GM23248 (cell line): ENCODE measurements at regions not wholly inside any gene's neighbourhood (a gene's known extent, or its start where the extent isn't known, plus 50 kb on each side); places are given as distances from the start of the nearest gene placed in this dataset.

Source experiments
- EZH2 ChIP-seq: fragments of 200-600 bp; sonication (generic); IDR thresholded peaks from 2 replicates; pipeline ENCODE4 v1.6.1; 2018; ENCODE audit warnings: antibody characterized with exemption, mild to moderate bottlenecking; ENCODE audit not compliant: insufficient read depth, poor library complexity, severe bottlenecking
- EZH2phosphoT487 ChIP-seq: fragments of 200-600 bp; sonication (generic); IDR thresholded peaks from 2 replicates; pipeline ENCODE4 v1.6.1; 2018; ENCODE audit warnings: antibody characterized with exemption, moderate library complexity, mild to moderate bottlenecking, low read depth; ENCODE audit not compliant: insufficient read depth

DNA sequence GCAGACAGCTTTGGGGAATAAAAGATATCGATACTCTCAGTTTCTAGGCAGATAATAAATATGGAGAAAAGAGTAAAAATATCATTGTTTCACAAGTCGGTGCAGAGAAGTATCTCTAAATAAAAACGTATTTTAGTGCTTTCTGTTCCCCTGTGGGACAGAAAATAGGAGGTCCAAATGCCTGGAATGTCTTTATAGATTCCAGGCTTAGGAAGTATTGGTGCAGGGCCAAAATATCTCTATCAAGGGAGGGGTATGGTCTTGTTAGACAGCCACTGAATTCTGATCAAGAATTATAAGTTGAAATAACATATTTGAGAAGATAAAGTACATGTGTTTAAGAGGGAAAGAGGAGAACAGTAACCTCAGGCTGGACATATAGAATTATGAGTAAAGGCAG lies 596.4 kb downstream of the PCDH18 start:
- no peak for TF ChIP-seq EZH2phosphoT487
- no peak for TF ChIP-seq EZH2
